ENCODE measurements at regions not wholly inside any gene's neighbourhood (a gene's known extent, or its start where the extent isn't known, plus 50 kb on each side); places are given as distances from the start of the nearest gene placed in this dataset.

DNA sequence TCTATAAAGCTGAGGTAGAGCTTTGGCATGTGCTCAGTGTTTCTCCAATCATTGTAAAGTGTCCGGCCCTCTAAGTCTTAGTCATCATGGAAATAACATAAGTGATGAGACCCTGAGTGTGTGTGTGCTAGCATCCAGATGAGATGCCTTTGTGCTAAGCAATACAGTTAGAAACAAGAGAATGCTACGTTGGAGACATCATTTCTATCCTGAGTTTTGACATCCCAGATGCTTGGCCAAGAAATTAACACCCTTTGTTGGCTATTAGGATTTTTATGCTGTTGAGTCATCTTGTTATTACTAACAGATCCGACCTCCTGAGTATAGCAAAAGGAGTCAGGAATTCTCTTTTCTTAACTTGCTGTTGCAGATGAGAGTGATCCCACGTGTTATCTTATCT, 508.0 kb downstream of the GADD45G start:
- Histone ChIP-seq H3K4me1 (replicated peaks in 1 of 2) (peaks cover 0 to 4% of the 10 kb centered on the region in 2 donors), H3K36me3 (replicated peaks in 1 of 2) (no peaks in the 10 kb centered on the region), H3K27ac (no peak overlapping the region), H3K4me3 (no peak overlapping the region), H3K27me3 (no peaks in the 10 kb centered on the region), H3K9me3 (replicated peaks in 1 of 3) (no peaks in the 10 kb centered on the region)
- intact Hi-C loops (cut with DNase I) = no loop called here
- TF ChIP-seq POLR2A (IDR thresholded peaks at IDR 0.05) (no peak), CTCF (IDR thresholded peaks at IDR 0.05) (no peak)
- no peak for DNase-seq
- 45 to 57% (median 52%) methylated on average over 4 of the region's 4 CpGs for WGBS, 4 donors

GRCh38 chr9:90114641-90115425, 510.0 kb downstream of the GADD45G start:
- H3K27me3 ChIP-seq = no peaks in the 10 kb centered on the region
- H3K4me3 ChIP-seq = no peak overlapping the region
- no peaks in the 10 kb centered on the region for H3K9me3 ChIP-seq (replicated peaks in 1 of 3)
- DNase-seq = no peak
- H3K4me1 ChIP-seq (replicated peaks in 1 of 2) = no peaks in the 10 kb centered on the region
- no peak overlapping the region for H3K27ac ChIP-seq
- H3K36me3 ChIP-seq (replicated peaks in 1 of 2) = no peaks in the 10 kb centered on the region
- WGBS, 4 donors = 81 to 93% (median 91%) methylated on average over 4 of the region's 4 CpGs
- intact Hi-C loops (cut with DNase I) = no loop called here
- TF ChIP-seq POLR2A (IDR thresholded peaks at IDR 0.05) (no peak), CTCF (IDR thresholded peaks at IDR 0.05) (no peak)

DNA sequence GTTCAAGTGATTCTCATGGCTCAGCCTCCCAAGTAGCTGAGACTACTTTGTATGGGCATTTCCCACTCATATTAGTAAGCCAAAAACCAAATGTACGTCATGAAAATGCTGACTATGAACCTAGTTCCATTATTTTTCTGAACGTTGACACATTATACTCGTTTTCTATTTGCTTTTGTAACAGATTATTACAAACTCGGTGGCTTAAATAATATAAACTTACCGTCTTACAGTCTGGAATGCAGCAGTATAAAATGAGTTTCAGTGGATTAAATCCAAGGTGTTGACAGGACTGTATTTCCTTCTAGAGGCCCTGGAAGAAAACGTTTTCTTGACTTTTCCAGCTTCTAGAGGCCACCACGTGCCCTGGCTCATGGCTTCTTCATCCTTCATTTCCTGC, 517.0 kb downstream of the GADD45G start:
- Histone ChIP-seq H3K4me3 (no peak overlapping the region), H3K27ac (no peak overlapping the region), H3K4me1 (replicated peaks in 1 of 2) (no peaks in the 10 kb centered on the region), H3K36me3 (replicated peaks in 1 of 2) (no peaks in the 10 kb centered on the region), H3K9me3 (replicated peaks in 1 of 3) (no peaks in the 10 kb centered on the region), H3K27me3 (no peaks in the 10 kb centered on the region)
- no peak for TF ChIP-seq POLR2A (IDR thresholded peaks at IDR 0.05)
- no peak for TF ChIP-seq CTCF (IDR thresholded peaks at IDR 0.05)
- WGBS, 4 donors = 57 to 62% (median 62%) methylated on average over 7 of the region's 7 CpGs
- no peak for DNase-seq
- intact Hi-C loops (cut with DNase I) = no loop called here

GRCh38 chr9:90124961-90125360, 517.7 kb downstream of the DIRAS2 start:
- DNase-seq = no peak
- H3K27ac ChIP-seq = no peak overlapping the region
- no peaks in the 10 kb centered on the region for H3K9me3 ChIP-seq (replicated peaks in 1 of 3)
- H3K36me3 ChIP-seq (replicated peaks in 1 of 2) = no peaks in the 10 kb centered on the region
- TF ChIP-seq POLR2A (IDR thresholded peaks at IDR 0.05) (no peak), CTCF (IDR thresholded peaks at IDR 0.05) (no peak)
- WGBS, 4 donors = 67 to 85% (median 75%) methylated on average over 1 of the region's 1 CpG
- no peaks in the 10 kb centered on the region for H3K4me1 ChIP-seq (replicated peaks in 1 of 2)
- no peak overlapping the region for H3K4me3 ChIP-seq
- H3K27me3 ChIP-seq = no peaks in the 10 kb centered on the region
- intact Hi-C loops (cut with DNase I) = no loop called here
